ENCODE measurements at regions not wholly inside any gene's neighbourhood (a gene's known extent, or its start where the extent isn't known, plus 50 kb on each side); places are given as distances from the start of the nearest gene placed in this dataset.

DNA sequence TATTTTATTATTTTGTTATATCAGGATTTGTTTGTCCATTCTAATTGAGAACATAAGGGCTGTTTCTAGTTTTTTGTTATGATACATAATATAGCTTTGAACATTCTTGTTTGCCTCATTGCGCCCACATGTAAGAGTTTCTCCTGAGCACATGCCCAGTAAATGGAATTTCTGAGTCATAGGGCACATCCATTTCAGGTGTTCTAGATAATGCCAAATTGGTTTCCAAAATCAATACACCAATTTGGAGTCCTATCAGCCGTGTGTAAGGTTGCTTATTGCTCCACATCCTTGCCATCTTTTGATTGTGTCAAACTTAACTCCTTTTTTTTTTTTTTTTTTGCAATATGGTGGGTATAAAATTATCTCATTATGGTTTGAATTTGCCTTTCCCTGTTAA lies 97.9 kb upstream of the RESF1 start:
- H3K27me3 ChIP-seq (ENCODE audit: insufficient read depth, low read length), result no peaks in the 10 kb centered on the region
- no peak overlapping the region for H3K4me2 ChIP-seq (ENCODE audit: low read length)
- peaks cover 3% of the 10 kb centered on the region for H3K9me3 Mint-ChIP-seq (ENCODE audit: unreplicated experiment)
- no peak overlapping the region for H3K4me3 Mint-ChIP-seq (ENCODE audit: unreplicated experiment)
- no peak for FAIRE-seq
- no peak overlapping the region for H3K4me3 ChIP-seq (ENCODE audit: insufficient read depth, low read depth, low read length)
- no peaks in the 10 kb centered on the region for H3K4me1 Mint-ChIP-seq (ENCODE audit: low read depth, unreplicated experiment)
- no peaks in the 10 kb centered on the region for H3K4me1 ChIP-seq (ENCODE audit: insufficient read depth, low read length)
- no peak overlapping the region for H3K27ac ChIP-seq (ENCODE audit: low read depth, low read length)
- no peak for TF ChIP-seq EZH2 (IDR thresholded peaks at IDR 0.05; ENCODE audit: insufficient read depth, low read length)
- TF ChIP-seq, protein P1, sequence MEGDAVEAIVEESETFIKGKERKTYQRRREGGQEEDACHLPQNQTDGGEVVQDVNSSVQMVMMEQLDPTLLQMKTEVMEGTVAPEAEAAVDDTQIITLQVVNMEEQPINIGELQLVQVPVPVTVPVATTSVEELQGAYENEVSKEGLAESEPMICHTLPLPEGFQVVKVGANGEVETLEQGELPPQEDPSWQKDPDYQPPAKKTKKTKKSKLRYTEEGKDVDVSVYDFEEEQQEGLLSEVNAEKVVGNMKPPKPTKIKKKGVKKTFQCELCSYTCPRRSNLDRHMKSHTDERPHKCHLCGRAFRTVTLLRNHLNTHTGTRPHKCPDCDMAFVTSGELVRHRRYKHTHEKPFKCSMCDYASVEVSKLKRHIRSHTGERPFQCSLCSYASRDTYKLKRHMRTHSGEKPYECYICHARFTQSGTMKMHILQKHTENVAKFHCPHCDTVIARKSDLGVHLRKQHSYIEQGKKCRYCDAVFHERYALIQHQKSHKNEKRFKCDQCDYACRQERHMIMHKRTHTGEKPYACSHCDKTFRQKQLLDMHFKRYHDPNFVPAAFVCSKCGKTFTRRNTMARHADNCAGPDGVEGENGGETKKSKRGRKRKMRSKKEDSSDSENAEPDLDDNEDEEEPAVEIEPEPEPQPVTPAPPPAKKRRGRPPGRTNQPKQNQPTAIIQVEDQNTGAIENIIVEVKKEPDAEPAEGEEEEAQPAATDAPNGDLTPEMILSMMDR (IDR thresholded peaks at IDR 0.05; ENCODE audit: insufficient read depth, low read depth, low read length), result no peak
- no peak overlapping the region for H2AFZ ChIP-seq (ENCODE audit: low read depth, low read length)
- no peak overlapping the region for H3K27ac Mint-ChIP-seq (ENCODE audit: unreplicated experiment)
- no peaks in the 10 kb centered on the region for H3K36me3 ChIP-seq (ENCODE audit: insufficient read depth, low read length)
- H3K9ac ChIP-seq (ENCODE audit: low read length), result no peak overlapping the region
- H3K36me3 Mint-ChIP-seq (ENCODE audit: low read depth, unreplicated experiment), result no peaks in the 10 kb centered on the region
- H3K9me3 ChIP-seq (ENCODE audit: insufficient read depth, low read depth, low read length), result no peaks in the 10 kb centered on the region
- no peak for DNase-seq (ENCODE audit: low read depth)
- no peaks in the 10 kb centered on the region for H3K79me2 ChIP-seq (ENCODE audit: insufficient read depth, low read length)
- H3K27me3 Mint-ChIP-seq (ENCODE audit: low read depth, unreplicated experiment), result peaks cover 3% of the 10 kb centered on the region
- H4K20me1 ChIP-seq (ENCODE audit: insufficient read depth, low read length), result no peaks in the 10 kb centered on the region

DNA sequence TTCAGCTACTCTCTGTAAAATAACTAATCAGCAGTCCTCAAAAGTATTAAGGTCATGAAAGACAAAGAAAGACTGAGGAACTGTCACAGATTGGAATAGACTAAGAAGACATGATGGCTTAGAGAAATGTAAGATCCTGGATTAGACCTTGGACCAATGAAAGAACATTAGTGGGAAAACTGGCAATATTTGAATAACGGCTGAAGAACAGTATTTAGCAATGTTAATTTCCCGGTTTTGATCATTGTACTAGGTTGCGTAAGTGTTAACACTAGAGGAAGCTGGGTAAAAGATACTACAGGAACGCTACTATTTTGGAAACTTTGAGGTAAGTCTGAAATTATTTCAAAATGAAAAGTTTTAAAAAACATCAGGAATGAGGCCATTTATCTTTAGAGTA lies 98.8 kb upstream of the RESF1 start:
- Histone ChIP-seq H3K9ac (ENCODE audit: low read length) (no peak overlapping the region), H3K27me3 (ENCODE audit: insufficient read depth, low read length) (no peaks in the 10 kb centered on the region), H2AFZ (ENCODE audit: low read depth, low read length) (no peak overlapping the region), H3K36me3 (ENCODE audit: insufficient read depth, low read length) (no peaks in the 10 kb centered on the region), H3K4me1 (ENCODE audit: insufficient read depth, low read length) (no peaks in the 10 kb centered on the region), H3K27ac (ENCODE audit: low read depth, low read length) (no peak overlapping the region), H3K9me3 (ENCODE audit: insufficient read depth, low read depth, low read length) (no peaks in the 10 kb centered on the region), H3K79me2 (ENCODE audit: insufficient read depth, low read length) (no peaks in the 10 kb centered on the region), H3K4me2 (ENCODE audit: low read length) (no peak overlapping the region), H4K20me1 (ENCODE audit: insufficient read depth, low read length) (no peaks in the 10 kb centered on the region), H3K4me3 (ENCODE audit: insufficient read depth, low read depth, low read length) (no peak overlapping the region)
- Mint-ChIP-seq H3K27ac (ENCODE audit: unreplicated experiment) (no peak overlapping the region), H3K9me3 (ENCODE audit: unreplicated experiment) (peaks cover 4% of the 10 kb centered on the region), H3K27me3 (ENCODE audit: low read depth, unreplicated experiment) (peaks cover 3% of the 10 kb centered on the region), H3K4me1 (ENCODE audit: low read depth, unreplicated experiment) (no peaks in the 10 kb centered on the region), H3K4me3 (ENCODE audit: unreplicated experiment) (no peak overlapping the region), H3K36me3 (ENCODE audit: low read depth, unreplicated experiment) (no peaks in the 10 kb centered on the region)
- no peak for FAIRE-seq
- no peak for TF ChIP-seq EZH2 (IDR thresholded peaks at IDR 0.05; ENCODE audit: insufficient read depth, low read length)
- TF ChIP-seq, protein P1 (IDR thresholded peaks at IDR 0.05; ENCODE audit: insufficient read depth, low read depth, low read length), result no peak
- DNase-seq (ENCODE audit: low read depth), result no peak

DNA sequence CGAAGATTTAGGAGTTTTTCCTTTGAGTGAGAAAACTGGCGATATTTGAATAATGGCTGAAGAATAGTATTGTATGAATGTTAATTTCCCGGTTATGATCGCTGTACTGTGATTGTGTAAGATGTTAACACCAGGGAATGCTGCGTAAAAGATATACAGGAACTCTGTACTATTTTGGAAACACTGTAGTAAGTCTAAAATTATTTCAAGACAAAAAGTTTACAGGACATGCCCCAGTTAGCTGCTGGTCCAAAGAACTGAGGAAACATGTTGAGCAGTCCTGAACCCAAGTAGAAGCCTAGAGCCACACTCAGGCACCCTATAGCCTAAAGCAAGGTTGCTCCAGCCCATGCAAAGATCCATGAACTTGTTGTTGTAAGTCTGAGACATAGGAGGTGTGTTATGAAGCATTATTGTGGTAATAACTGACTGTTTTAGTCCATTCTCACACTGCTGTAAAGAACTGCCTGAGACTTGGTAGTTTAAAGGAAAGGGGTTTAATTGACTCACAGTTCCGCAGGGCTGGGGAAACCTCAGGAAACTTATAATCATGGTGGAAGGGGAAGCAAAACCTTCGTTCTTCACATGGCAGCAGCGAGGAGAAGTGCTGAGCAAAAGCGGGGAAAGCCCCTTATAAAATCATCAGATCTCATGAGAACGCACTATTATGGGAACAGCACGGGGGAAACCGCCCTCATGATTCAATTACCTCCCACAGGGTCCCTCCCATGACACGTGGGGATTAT lies 99.8 kb upstream of the RESF1 start:
- no peak overlapping the region for H3K27ac Mint-ChIP-seq (ENCODE audit: unreplicated experiment)

More for the DNA sequence above, 99.8 kb upstream of the RESF1 start:
- H2AFZ ChIP-seq (ENCODE audit: low read depth, low read length), result no peak overlapping the region
- no peaks in the 10 kb centered on the region for H3K36me3 ChIP-seq (ENCODE audit: insufficient read depth, low read length)
- H3K4me3 ChIP-seq (ENCODE audit: insufficient read depth, low read depth, low read length), result no peak overlapping the region
- H3K27ac ChIP-seq (ENCODE audit: low read depth, low read length), result no peak overlapping the region
- H3K9me3 ChIP-seq (ENCODE audit: insufficient read depth, low read depth, low read length), result no peaks in the 10 kb centered on the region
- H3K4me1 ChIP-seq (ENCODE audit: insufficient read depth, low read length), result no peaks in the 10 kb centered on the region
- no peaks in the 10 kb centered on the region for H3K4me1 Mint-ChIP-seq (ENCODE audit: low read depth, unreplicated experiment)
- peaks cover 3% of the 10 kb centered on the region for H3K27me3 Mint-ChIP-seq (ENCODE audit: low read depth, unreplicated experiment)
- no peak for DNase-seq (ENCODE audit: low read depth)
- peaks cover 6% of the 10 kb centered on the region for H3K9me3 Mint-ChIP-seq (ENCODE audit: unreplicated experiment)
- TF ChIP-seq, protein P1 (IDR thresholded peaks at IDR 0.05; ENCODE audit: insufficient read depth, low read depth, low read length), result no peak
- TF ChIP-seq EZH2 (IDR thresholded peaks at IDR 0.05; ENCODE audit: insufficient read depth, low read length), result no peak
- H3K9ac ChIP-seq (ENCODE audit: low read length), result no peak overlapping the region
- H3K27me3 ChIP-seq (ENCODE audit: insufficient read depth, low read length), result no peaks in the 10 kb centered on the region
- FAIRE-seq, result no peak
- no peak overlapping the region for H3K4me3 Mint-ChIP-seq (ENCODE audit: unreplicated experiment)
- H3K36me3 Mint-ChIP-seq (ENCODE audit: low read depth, unreplicated experiment), result no peaks in the 10 kb centered on the region
- no peaks in the 10 kb centered on the region for H4K20me1 ChIP-seq (ENCODE audit: insufficient read depth, low read length)
- H3K4me2 ChIP-seq (ENCODE audit: low read length), result no peak overlapping the region
- no peaks in the 10 kb centered on the region for H3K79me2 ChIP-seq (ENCODE audit: insufficient read depth, low read length)
